ENCODE measurements at regions not wholly inside any gene's neighbourhood (a gene's known extent, or its start where the extent isn't known, plus 50 kb on each side); places are given as distances from the start of the nearest gene placed in this dataset.

DNA sequence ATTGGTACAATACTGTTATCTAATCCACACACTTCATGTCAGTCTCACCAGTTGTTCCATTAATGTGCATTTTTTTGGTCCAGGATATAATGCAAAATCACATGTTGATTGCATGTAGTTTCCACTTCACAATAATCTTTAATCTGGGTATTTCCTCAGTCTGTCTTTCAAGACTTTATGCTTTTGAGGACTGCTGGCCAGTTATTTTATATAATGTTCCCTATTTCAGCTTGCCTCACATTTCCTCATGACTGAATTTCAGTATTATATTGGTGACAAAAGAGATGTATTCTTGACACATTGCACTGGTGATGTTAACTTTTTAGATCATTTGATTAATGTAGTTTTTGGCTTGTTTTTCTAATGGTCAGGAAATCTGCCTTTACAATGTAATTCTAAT, 368.3 kb downstream of the IRS2 start:
- Histone ChIP-seq H3K18ac (ENCODE audit: insufficient read length, low read depth, low read length) (no peak overlapping the region), H4K20me1 (ENCODE audit: control insufficient read depth, insufficient read depth, insufficient read length) (no peaks in the 10 kb centered on the region), H3K9ac (ENCODE audit: extremely low read depth, insufficient read length, low read length) (no peak overlapping the region), H3K27me3 (ENCODE audit: insufficient read depth, low read length) (no peaks in the 10 kb centered on the region), H4K5ac (ENCODE audit: insufficient read length, low read depth, low read length) (no peak overlapping the region), H3K79me2 (ENCODE audit: insufficient read depth, low read length) (no peaks in the 10 kb centered on the region), H3K79me1 (ENCODE audit: insufficient read depth, low read depth, low read length, poor library complexity, severe bottlenecking) (no peaks in the 10 kb centered on the region), H3K27ac (ENCODE audit: insufficient read length, low read depth, low read length) (no peak overlapping the region), H3K23ac (ENCODE audit: insufficient read length, low read depth, low read length) (no peak overlapping the region), H4K91ac (ENCODE audit: insufficient read length, low read depth, low read length) (no peak overlapping the region), H3K4me2 (ENCODE audit: insufficient read depth, insufficient read length, low read length) (no peak overlapping the region), H2BK12ac (ENCODE audit: insufficient read length, low read depth, low read length) (no peak overlapping the region), H3K4ac (ENCODE audit: low read depth, low read length) (no peak overlapping the region), H3T11ph (ENCODE audit: low read length) (no peak overlapping the region), H2BK20ac (ENCODE audit: low read depth, low read length, poor library complexity, severe bottlenecking) (no peak overlapping the region), H2BK15ac (ENCODE audit: low read depth, low read length) (no peak overlapping the region), H3K4me1 (ENCODE audit: insufficient read depth, low read length) (no peaks in the 10 kb centered on the region), H2BK120ac (ENCODE audit: low read depth, low read length, poor library complexity, severe bottlenecking) (no peak overlapping the region), H3K14ac (ENCODE audit: insufficient read depth, low read length) (no peak overlapping the region), H2AK5ac (ENCODE audit: insufficient read length, low read length) (no peak overlapping the region), H3K23me2 (ENCODE audit: insufficient read length, low read depth, low read length, poor library complexity, severe bottlenecking) (no peaks in the 10 kb centered on the region), H2BK5ac (ENCODE audit: insufficient read length, low read length) (no peak overlapping the region), H3K56ac (ENCODE audit: insufficient read length, low read depth, low read length) (no peak overlapping the region), H4K8ac (replicated peaks; ENCODE audit: insufficient read length, low read depth, low read length) (no peak overlapping the region), H2AFZ (ENCODE audit: low read length) (no peak overlapping the region), H3K9me3 (ENCODE audit: control insufficient read depth, low read depth, low read length) (no peaks in the 10 kb centered on the region)
- Mint-ChIP-seq H3K36me3 (ENCODE audit: insufficient read depth in 1 of 3, low read depth in 3 of 3) (no peaks in the 10 kb centered on the region), H3K27me3 (ENCODE audit: low read depth) (no peaks in the 10 kb centered on the region), H3K9me3 (no peaks in the 10 kb centered on the region), H3K27ac (no peak overlapping the region), H3K4me3 (no peak overlapping the region), H3K4me1 (0 out of 4 replicates have a peak, but pooled peaks cover 0 to 2% of the 10 kb centered on the region in 2 experiments)
- no peak for DNase-seq
- TF ChIP-seq, protein P1, sequence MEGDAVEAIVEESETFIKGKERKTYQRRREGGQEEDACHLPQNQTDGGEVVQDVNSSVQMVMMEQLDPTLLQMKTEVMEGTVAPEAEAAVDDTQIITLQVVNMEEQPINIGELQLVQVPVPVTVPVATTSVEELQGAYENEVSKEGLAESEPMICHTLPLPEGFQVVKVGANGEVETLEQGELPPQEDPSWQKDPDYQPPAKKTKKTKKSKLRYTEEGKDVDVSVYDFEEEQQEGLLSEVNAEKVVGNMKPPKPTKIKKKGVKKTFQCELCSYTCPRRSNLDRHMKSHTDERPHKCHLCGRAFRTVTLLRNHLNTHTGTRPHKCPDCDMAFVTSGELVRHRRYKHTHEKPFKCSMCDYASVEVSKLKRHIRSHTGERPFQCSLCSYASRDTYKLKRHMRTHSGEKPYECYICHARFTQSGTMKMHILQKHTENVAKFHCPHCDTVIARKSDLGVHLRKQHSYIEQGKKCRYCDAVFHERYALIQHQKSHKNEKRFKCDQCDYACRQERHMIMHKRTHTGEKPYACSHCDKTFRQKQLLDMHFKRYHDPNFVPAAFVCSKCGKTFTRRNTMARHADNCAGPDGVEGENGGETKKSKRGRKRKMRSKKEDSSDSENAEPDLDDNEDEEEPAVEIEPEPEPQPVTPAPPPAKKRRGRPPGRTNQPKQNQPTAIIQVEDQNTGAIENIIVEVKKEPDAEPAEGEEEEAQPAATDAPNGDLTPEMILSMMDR (conservative IDR thresholded peaks at IDR 0.05), result no peak

Measured in H9 (cell line).